IMR-90 (cell line): ENCODE measurements at regions not wholly inside any gene's neighbourhood (a gene's known extent, or its start where the extent isn't known, plus 50 kb on each side); places are given as distances from the start of the nearest gene placed in this dataset.

ENCODE experiments used
- POLR2A ChIP-seq: IDR thresholded peaks from 2 replicates; pipeline ENCODE4 v1.6.1; 2012; ENCODE audit warnings: mild to moderate bottlenecking, low read depth, low read length
- TF ChIP-seq, protein P1 (sequence below): conservative IDR thresholded peaks from 2 replicates; pipeline ENCODE4 v1.5.1; 2012; ENCODE audit warnings: mild to moderate bottlenecking, low read depth, low read length, improper control_type of control experiment

DNA sequence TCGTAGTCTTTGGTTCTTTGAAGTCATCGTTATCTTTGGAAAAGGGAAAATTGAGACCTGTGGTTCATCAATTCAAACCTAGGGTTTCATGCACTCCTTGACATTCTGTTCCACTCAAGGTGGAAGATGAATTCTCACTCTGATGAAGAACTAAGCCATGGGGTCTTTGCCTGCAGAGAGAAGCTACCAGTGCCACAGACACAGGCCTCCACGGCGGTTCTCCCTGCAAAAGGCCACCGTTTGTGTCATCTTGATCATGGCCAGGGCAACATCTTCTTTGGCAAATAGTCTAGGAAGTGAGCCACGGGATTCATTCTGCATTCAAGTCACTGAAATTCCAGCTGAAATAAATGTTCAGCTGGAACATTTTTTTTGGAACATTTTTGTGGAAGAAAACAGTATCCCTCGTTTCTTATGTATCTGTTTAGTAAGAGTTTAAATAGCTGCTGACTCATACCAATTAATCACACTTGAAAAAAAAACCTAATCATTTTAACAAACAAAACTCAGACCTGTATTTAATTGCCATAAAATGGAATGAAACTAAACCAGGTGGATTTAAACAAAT lies 206.0 kb upstream of the FOXQ1 start:
- TF ChIP-seq, protein P1, sequence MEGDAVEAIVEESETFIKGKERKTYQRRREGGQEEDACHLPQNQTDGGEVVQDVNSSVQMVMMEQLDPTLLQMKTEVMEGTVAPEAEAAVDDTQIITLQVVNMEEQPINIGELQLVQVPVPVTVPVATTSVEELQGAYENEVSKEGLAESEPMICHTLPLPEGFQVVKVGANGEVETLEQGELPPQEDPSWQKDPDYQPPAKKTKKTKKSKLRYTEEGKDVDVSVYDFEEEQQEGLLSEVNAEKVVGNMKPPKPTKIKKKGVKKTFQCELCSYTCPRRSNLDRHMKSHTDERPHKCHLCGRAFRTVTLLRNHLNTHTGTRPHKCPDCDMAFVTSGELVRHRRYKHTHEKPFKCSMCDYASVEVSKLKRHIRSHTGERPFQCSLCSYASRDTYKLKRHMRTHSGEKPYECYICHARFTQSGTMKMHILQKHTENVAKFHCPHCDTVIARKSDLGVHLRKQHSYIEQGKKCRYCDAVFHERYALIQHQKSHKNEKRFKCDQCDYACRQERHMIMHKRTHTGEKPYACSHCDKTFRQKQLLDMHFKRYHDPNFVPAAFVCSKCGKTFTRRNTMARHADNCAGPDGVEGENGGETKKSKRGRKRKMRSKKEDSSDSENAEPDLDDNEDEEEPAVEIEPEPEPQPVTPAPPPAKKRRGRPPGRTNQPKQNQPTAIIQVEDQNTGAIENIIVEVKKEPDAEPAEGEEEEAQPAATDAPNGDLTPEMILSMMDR: no peak
- TF ChIP-seq POLR2A: no peak
